Adrenal gland (tissue), 5 donors: ENCODE measurements at regions not wholly inside any gene's neighbourhood (a gene's known extent, or its start where the extent isn't known, plus 50 kb on each side); places are given as distances from the start of the nearest gene placed in this dataset.

Experiments
- CTCF ChIP-seq, 6 experiments: fragments of 450-650 bp in 4 of 6; fragments of 200-600 bp in 2 of 6; sonication (generic) in 1 of 6; IDR thresholded peaks; 1 replicate in 5 of 6; 2 replicates in 1 of 6; pipeline versions ENCODE4 v1.5.1 to v1.8.0; 2016 to 2021; ENCODE audit warnings: antibody characterized with exemption in 6 of 6, mild to moderate bottlenecking in 2 of 6, moderate library complexity in 1 of 6
- POLR2A ChIP-seq, 2 donors: fragments of 450-650 bp; IDR thresholded peaks; one replicate each; pipeline ENCODE4 v1.6.1; 2017; ENCODE audit warnings: antibody characterized with exemption in 2 of 2, mild to moderate bottlenecking in 2 of 2, moderate library complexity in 1 of 2
- donor health status: DM: no; HTN: no; CAD: no.

- no peak for TF ChIP-seq CTCF (IDR thresholded peaks at IDR 0.05)
- TF ChIP-seq POLR2A (IDR thresholded peaks at IDR 0.05) = no peak
These were observed 214.6 kb upstream of the C9orf72 start for GRCh38 chr9:27787891-27788290.
